Posterior vena cava (tissue), 2 donors: ENCODE measurements at regions not wholly inside any gene's neighbourhood (a gene's known extent, or its start where the extent isn't known, plus 50 kb on each side); places are given as distances from the start of the nearest gene placed in this dataset.

Experiments used
- DNase-seq: peaks from one replicate; pipeline ENCODE4 v3.0.0-alpha.2; 2020; ENCODE audit warnings: low spot score
- intact Hi-C, 2 donors: fragments of 100-400 bp; cut with DNase I; formaldehyde crosslinking; loops; one replicate each; pipeline versions ENCODE4 v1.14.1 to v1.14.2; 2022 to 2023
- donor health status: DM: yes; HTN: yes; CAD: no.
- donor health status: DM: yes; HTN: yes; CAD: no.

DNA sequence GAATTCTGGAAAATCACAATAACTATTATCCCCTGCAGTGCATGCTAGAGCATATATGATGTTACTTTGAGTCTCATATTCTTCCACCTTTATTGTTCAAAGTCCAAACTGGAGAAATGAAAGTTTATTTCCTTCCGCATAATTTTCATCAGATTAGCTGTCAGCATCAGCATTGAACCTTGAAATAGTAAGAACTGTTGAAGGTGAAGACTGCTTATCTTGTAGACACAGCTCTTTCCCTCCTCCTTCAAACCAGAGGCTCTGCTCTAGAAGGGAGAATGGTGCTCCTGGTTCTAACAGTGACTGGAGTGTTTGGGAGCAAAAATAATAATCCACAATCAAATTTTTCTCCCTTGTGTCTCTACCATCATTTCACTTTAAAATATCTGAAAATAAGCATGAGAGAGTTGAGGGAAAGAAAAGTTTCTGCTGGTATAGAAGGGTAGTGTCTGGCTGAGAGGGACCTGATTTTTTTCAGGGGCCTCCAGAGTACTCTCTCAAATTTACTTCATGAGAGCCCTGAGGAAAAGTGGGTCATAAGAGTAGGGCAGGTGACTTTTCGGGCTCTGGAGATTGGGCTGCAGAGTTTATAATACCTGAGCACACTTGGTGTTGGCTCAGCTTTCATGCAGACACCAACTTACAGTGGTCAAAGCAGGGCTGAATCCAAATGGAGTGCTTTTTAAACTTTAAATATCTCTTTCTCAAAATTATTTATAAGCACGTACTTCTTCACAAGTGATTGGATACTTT, 170.4 kb downstream of the ZDHHC21 start:
- DNase-seq: no peak
- intact Hi-C loops: no loop called here

DNA sequence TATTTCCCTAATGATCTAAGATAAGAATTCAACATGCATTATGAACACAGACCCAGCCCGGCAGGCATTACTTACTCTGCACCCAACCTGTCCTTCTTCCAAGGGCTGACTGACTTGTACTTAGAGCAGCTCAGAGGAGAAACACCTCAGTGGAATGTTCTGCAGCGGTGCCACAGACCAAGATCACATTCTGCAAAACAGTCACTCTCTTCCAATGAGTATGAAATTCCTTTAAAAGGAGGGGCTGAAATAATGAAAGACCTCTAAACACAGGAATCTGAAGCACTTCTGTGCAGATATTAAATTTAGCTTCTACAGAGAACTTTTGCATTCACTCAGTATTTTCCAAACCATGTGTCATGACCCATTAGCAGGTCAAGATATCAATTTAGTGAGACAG, 172.9 kb downstream of the ZDHHC21 start:
- DNase-seq: no peak
- intact Hi-C loops: no loop called here

DNA sequence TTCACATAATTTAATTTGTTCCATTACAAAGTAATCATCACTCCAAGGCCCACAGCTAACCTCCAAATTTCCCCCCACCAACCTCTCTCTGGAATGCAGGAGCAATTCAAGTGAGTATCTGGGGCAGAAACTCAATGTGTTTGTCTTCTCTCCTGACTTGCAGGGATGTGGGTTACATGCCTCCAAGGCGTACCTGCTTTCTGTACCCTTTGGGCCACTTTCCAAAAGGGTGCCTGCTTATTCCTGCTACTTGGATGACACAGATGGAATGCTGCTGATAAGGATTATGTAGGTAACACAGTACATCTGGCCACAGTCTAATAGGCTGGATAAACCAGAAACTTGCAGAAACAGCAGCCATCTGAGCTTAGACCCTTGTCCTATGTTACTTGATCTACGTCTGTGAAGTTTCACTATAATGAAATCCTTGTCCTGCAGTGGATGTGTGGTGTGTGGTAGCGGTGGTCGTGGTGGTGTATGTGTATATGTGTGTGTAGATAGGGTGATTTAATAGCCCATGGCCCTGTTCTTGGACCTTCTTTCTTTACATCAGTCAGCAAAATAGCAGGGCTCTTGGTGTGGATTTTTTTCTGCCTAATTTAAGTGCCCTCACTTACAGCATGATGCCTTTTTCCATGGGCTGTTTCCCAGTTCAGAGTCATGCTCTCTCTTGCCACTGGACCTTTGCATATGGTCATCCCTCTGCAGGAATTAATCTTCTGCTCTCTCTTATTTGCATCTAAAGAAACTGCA, 175.9 kb downstream of the ZDHHC21 start:
- intact Hi-C loops: no loop called here
- DNase-seq: no peak

DNA sequence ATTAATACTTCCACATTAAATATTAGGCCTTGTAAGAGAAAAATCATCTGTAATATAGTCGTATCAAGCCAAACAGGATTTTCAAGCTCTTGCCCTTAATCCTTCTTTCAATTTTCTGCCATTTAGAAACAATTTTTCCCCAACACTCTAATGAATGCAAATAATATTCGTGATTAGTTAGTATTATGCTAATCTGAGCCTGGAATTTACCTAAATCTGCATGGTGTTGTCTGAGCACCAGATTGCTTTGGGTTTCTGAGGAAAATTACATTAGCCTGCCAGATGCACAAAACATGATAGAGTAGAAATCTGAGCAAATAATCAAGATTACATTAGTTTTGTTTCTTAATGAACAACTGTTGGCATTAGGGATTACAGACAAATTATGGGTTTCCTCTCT, 176.6 kb downstream of the ZDHHC21 start:
- intact Hi-C loops: no loop called here
- no peak for DNase-seq

DNA sequence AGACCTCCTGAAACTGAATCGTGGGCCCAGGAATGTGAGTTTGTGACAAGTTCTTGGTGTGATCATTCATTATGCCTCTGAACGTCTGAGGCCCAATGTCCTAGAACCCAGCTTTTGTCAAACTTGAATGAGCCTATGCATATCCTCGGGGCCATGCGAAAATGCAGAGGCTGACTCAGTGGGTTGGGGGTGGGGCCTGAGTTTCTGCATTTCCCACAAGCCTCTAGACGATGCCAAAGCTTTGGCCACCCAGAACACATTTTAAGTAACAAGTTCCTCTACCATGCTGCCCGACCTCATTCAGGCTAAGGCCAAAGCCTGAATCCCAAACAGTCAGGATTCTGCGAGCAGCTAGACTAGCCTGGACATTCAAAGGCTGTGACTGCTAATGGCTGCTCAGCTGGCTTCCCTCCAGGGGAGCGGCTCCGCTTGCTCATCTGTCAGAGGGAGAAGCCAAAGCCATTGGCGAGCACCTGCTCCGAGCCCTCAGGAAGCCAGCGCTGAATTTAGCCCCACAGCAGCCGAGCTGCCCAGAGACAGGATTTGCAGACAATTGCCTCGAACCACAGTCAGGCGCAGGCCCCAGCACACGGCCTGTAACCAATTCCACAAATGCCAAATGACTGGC, 177.5 kb downstream of the ZDHHC21 start:
- intact Hi-C loops: no loop called here
- no peak for DNase-seq

DNA sequence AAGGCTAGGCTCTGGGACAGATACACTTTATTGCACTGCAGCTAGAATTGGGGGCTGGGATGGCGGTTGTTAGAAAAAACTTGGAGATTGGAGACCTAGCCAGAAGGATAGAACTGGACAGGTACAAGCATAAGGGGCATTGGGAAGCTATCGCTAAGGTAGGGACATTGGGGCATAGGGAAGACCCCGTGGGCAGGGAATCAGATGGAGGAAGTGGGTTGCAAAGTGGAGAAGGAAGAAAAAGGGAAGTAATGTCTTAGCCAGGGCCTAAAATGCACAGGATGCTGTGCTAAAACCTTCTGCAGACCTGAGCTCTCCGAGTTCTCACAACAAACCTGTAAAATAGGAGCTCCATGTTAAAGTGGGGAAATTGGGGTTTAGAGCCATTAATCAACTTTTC, 178.2 kb downstream of the ZDHHC21 start:
- intact Hi-C loops: no loop called here
- no peak for DNase-seq

DNA sequence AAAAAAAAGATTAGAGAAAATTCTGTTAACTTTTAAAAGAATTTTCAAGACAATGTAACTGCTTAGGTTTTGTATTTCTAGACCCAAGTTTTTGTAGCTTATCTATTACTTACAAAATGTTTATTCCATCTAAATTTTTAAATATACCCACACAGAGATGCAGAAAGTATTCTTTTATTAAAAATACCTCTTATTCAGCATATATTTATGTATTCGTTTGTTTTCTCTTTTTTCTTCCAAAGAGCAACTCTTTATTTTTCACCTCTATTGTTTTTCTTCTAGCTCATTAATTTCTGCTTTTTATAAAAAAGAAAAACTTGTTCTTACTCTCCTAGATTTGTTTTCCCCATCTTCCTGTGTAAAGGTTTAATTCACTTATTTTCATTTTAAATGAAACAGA, 180.3 kb downstream of the ZDHHC21 start:
- no peak for DNase-seq
- intact Hi-C loops: no loop called here

DNA sequence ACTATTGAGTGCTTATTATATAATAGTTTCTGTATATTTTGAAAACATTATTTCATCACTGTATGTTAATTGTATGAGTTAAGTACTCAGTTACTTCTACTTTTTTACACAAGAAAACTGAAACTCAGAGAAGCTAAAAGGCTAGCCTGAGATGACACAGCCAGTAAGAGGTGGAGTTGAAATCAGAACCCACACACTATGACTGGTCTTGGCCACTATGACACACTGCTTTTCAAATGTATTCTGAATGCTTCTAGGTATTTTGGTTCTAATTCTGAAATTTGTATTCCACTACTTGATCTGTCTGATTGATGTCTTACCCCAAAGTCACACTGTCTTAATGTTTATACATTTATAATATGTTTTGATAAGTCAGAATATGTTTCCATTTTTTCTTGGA, 181.8 kb downstream of the ZDHHC21 start:
- intact Hi-C loops: no loop called here
- DNase-seq: no peak

DNA sequence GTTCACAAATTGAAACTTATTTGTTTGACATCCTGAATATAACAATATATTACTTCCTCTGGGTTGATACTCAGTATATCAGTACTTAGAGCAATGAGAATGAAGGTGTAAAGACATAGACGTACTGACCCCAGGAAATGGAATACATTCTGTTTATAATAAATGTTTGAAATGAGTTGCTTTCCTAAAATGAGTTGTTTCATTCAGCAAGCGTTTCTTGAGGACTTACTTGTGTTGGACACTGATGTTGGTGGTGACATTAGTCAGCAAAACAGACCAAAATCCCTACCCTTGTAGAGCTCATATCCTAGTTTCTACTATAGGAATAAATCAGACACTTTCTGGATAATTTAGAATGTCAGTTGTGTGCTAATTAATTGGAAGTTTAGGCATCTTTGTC, 184.3 kb downstream of the ZDHHC21 start:
- no peak for DNase-seq
- intact Hi-C loops: no loop called here

DNA sequence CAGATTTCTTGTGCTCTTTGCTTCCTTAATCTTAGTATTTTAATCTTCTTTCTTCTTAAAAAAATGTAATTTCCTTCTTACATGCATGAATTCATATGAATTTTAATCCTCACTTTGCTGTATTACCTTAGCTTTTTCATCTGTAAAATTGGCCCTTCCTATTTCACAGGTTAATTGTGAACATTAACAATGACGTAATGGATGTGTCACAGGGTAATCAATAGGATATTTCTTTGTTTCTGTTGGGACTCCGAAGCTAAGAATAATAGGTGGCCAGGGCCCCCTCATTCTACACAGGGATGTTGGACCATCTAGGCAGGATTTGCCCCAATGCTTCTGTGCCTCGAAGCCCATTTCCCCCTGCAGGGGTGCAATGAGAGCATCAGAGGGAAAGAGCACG, 187.4 kb upstream of the NFIB start:
- DNase-seq: no peak
- intact Hi-C loops: no loop called here

DNA sequence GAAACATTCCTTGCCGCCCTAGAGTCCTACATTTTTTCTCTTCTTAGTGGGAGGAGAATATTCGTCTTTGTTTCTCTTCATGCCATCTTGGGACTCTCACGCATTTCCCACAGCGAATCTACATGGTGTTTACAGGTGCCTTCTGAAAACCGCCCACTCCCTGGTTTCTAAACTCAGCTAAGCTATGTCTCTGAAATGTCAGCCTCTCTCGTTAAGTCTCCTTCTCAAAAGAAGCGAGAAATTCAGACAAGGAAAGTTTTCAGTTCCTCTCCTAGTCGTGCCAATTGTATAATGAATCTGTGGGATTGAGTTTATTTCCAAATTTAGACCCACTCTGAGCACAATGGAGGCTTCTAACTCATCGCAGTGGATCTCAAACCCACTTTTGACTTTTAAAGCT, 186.8 kb upstream of the NFIB start:
- intact Hi-C loops: no loop called here
- no peak for DNase-seq

DNA sequence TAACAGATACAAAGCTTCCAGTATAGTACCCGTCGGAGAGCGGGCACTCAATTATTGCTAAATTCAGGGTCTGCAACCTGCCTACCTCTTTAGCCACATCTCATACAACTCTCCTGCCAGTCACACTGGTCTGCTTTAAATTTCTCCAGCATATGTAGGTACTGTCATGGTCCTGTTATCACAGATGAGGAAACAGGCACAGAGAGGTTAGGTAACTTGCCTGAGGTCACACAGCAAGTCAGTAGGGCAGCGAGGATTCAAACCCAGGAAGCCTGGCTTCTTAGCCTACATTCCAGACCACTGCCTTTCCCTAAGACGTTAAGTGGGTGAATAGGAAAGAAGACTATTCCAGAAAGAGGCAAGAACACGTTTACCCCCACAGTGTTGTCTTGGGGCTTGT, 186.0 kb upstream of the NFIB start:
- no peak for DNase-seq
- intact Hi-C loops: no loop called here

DNA sequence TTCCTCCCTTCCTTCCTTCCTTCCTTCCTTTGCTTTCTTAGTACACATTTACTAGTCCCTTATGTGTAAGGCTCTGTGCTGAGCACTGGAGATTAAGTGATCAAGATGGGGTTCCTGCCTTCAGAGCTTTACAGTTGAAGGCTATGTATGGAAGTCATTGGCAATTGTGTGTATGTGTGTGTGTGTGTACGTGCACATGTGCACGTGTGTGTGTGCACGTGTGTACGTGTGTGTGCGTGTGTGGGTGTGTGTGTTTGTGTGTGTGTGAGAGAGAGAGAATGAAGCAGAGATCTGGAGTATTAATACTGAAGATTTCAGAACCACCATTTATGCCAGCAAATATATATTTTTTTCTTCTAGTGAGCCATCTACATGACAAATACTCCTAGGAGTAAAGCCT, 184.9 kb upstream of the NFIB start:
- intact Hi-C loops: no loop called here
- DNase-seq: no peak

DNA sequence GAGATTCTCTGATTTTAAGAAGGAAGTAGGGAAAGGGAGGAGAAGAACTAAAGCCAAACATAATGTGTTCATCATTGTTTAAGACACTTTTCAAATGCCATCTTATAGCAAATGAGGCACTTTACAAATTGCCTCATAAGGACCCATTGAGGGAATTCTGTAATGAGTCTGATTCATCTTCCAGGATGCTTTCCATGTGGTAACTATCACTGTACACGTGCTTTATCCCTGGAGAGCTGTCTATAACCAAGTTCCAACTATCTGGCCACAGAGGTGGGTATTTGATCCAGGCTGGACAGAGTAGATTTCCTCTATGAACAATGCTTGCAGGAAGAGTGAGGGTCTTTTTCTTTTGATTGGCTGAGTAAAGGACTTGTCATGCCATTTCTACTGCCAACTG, 183.5 kb upstream of the NFIB start:
- intact Hi-C loops: no loop called here
- DNase-seq: no peak

DNA sequence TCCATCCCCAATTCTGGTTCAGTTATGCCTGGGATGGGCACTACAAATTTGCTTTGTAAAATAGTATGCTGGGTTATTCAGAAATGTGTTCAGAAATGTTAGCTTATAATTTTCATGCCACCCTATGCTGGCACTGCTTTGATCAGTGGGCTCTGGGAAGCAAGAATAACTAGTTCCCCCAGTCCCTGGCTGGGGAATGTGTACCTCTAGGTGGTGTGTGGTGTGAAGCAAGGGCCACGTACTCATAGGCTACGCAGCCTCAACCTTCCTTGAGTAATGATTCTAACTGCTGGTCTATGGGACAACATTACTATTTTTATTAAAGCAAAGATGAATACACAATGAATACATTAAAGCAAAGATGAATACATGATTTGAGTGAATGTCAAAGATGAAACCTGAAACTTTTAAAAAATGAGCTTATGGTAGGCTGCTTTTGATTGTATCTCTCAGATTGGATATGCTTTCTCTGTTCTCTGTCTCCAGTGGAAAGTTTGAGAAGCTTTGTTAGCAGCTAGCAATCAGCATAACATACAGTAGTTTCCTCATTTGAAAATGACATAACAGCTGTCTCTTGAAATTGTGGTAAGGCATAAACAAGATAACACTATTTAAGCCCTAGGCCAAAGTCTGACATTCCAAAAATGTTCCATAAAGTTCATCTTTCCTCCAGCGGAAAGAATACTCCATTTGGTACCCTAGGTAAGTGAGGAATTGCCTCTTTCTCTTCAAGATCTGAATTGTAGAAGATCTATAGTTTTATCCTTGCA, 174.7 kb upstream of the NFIB start:
- no peak for DNase-seq
- intact Hi-C loops: no loop called here

DNA sequence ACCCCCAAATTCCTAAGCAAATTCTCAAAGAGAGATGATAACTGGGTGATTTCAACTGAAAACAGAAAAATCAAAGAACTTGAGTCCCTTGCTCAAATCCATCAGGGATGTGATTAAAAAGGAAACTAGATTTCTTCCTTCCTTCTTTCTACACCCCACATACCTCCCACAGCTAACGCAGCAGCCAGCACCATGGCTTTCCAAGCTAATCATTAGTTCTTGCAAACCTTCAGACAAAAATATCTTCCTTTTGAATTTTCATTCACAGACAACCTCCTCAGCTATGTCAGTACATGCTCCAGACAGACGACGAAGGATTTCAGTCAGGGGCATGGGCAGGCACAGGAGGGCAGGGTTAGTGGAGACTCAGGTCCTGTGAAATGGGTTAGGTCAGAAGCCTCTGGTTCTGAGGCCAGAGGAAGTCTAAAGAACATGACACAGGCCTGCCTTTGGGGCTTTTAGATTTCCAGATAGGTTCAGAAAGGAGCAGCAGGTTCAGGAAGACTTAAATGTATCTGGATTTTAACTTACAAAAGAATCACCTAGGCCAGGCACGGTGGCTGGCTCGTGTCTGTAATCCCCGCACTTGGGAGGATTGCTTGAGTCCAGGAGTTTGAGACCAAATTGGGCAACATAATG, 173.7 kb upstream of the NFIB start:
- intact Hi-C loops: no loop called here
- DNase-seq: no peak

DNA sequence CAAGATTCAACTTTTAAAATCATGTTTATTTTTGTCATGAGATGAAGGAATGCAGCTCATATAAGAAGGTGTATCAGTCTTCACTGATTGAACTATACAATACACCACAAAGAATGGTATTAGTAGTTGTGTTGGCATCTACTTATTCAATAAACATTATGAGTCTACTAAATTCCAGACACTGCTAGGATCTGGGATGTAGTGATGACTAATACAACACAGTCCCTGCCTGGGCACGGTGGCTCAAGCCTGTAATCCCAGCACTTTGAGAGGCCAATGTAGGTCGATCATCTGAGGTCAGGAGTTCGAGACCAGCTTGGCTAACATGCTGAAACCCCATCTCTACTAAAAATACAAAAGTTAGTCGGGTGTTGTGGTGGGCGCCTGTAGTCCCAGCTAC, 171.4 kb upstream of the NFIB start:
- no peak for DNase-seq
- intact Hi-C loops: no loop called here

DNA sequence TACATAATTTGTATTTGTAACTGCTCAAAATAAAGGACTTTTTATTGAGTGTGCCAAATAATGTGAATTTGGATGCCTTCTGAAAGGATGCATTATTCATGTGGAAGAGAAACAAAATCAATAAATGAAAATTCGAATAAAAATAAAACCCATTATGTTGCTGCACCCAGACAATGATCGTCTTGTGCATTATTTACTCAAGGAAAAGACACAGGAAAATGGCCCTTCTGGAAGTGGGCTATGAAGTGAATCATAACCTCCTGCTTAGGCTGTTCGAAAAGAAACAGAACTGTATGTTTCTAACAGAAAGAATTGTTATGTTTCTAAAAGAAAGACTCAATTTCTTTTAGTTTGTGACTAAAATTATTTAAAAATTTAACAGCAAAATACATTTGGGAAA, 168.9 kb upstream of the NFIB start:
- DNase-seq: no peak
- intact Hi-C loops: no loop called here

DNA sequence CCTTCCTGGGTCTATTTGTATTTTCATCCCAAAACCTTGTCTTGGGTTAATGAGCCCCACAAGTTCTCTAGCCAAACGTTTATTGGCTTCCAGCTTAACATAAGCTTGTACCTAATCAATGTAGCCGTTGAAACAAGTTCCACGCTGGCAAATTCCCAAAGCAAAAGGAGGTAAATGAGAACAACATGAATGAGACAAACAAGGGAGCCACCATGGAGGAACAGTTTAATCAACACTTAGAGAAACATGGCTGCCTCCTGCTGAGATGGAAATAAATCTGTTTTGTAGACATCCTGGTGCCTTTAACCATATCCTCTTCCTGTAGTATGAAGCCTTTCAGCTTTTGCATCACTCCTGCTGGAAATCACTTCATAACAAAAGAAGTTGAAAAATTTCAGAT, 166.6 kb upstream of the NFIB start:
- intact Hi-C loops: no loop called here
- DNase-seq: no peak

DNA sequence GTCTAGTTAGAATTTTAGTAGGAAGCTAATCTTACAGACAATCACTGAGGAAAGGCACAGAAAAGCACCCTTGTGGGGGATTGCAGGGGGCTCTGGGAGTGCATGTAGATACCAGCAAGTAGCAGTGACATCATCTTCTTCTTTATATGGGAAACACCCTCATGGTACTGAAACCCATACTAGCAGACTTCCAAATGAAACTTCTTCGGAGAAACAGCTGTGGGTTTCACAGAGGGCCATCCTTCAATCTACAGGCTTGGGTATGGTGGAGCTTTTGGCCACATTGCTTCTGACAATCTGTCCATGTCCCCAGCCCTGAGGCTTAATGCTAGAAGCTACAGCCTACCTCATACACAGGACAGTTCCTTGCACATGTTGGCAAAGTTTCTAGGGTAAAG, 165.2 kb upstream of the NFIB start:
- intact Hi-C loops: no loop called here
- DNase-seq: no peak
